ENCODE measurements at regions not wholly inside any gene's neighbourhood (a gene's known extent, or its start where the extent isn't known, plus 50 kb on each side); places are given as distances from the start of the nearest gene placed in this dataset.

DNA sequence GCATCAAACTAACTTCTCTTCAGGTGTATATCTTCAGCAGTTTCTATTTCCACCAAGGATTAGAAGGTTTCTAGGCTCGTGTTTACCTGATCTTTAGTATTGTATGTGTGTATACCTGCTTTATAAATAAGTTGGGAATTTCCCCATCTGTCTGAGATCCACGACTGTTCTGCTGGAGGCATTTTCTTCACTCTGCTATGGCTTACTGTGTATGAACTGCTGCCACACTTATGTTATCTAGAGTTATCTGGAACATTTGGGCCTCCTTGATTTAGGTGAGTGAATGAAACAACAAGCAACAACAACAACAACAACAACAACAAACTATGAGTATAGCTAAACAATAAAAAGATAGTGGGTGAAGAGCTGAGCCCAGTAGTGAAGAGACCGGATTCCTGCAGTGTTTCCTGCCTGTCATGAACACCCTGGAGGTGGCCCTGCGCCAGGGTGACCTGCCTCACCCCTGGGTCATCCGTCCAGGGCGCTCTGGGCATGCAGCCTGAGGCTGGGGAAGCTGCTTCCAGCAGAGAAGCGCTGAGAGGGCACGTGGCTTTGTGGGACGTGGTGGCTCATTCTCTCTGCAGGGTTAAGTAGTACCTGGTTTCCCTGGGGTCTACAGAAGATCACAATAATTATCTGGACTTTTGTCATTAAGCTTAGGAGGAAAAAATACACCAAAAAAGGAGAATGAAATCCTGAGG, 56.1 kb upstream of the GATA6 start:
- TF ChIP-seq, protein P1, sequence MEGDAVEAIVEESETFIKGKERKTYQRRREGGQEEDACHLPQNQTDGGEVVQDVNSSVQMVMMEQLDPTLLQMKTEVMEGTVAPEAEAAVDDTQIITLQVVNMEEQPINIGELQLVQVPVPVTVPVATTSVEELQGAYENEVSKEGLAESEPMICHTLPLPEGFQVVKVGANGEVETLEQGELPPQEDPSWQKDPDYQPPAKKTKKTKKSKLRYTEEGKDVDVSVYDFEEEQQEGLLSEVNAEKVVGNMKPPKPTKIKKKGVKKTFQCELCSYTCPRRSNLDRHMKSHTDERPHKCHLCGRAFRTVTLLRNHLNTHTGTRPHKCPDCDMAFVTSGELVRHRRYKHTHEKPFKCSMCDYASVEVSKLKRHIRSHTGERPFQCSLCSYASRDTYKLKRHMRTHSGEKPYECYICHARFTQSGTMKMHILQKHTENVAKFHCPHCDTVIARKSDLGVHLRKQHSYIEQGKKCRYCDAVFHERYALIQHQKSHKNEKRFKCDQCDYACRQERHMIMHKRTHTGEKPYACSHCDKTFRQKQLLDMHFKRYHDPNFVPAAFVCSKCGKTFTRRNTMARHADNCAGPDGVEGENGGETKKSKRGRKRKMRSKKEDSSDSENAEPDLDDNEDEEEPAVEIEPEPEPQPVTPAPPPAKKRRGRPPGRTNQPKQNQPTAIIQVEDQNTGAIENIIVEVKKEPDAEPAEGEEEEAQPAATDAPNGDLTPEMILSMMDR (IDR thresholded peaks at IDR 0.05), result no peak
- TF ChIP-seq POLR2A (IDR thresholded peaks at IDR 0.05) (no peak), EP300 (IDR thresholded peaks at IDR 0.05) (no peak), POLR2AphosphoS5 (IDR thresholded peaks at IDR 0.05) (no peak)
